ENCODE measurements at regions not wholly inside any gene's neighbourhood (a gene's known extent, or its start where the extent isn't known, plus 50 kb on each side); places are given as distances from the start of the nearest gene placed in this dataset.
"Not testable (repeated sequence)": the region's sequence is repeated elsewhere in the genome, so short reads cannot be mapped to it uniquely, and the experiment has no call there.

GRCh38 chr14:104393898-104394381 is 185.6 kb upstream of the C14orf180 start:
- FAIRE-seq (no peak), DNase-seq (ENCODE audit: insufficient read length, low spot score) (no peak)

- DNase-seq (ENCODE audit: insufficient read length, low spot score) (no peak), FAIRE-seq (no peak)
Measured at GRCh38 chr14:104394409-104394851, 185.1 kb upstream of the C14orf180 start.

DNA sequence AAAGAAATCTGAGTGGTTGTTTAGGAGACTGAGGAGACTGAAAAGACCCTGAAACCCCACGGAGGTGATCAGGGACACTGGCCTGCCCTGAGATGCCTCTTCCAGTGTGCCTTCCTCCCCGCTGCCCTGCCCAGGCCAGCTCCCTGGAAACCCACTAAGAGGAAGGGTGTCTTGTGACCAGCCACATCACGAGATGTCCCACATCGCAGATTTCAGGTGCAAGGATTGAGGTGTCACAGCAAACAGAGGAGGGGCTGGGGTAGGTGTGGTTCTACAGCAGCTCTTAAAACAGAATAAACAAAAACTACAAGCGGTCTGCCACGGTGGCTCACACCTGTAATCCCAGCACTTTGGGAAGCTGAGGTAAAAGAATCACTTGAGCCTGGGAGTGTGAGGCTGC is 184.3 kb upstream of the C14orf180 start:
- no peak for DNase-seq (ENCODE audit: insufficient read length, low spot score)
- FAIRE-seq = no peak

GRCh38 chr14:104395941-104396681 is 183.5 kb upstream of the C14orf180 start:
- DNase-seq (ENCODE audit: insufficient read length, low spot score) (no peak), FAIRE-seq (no peak)

DNA sequence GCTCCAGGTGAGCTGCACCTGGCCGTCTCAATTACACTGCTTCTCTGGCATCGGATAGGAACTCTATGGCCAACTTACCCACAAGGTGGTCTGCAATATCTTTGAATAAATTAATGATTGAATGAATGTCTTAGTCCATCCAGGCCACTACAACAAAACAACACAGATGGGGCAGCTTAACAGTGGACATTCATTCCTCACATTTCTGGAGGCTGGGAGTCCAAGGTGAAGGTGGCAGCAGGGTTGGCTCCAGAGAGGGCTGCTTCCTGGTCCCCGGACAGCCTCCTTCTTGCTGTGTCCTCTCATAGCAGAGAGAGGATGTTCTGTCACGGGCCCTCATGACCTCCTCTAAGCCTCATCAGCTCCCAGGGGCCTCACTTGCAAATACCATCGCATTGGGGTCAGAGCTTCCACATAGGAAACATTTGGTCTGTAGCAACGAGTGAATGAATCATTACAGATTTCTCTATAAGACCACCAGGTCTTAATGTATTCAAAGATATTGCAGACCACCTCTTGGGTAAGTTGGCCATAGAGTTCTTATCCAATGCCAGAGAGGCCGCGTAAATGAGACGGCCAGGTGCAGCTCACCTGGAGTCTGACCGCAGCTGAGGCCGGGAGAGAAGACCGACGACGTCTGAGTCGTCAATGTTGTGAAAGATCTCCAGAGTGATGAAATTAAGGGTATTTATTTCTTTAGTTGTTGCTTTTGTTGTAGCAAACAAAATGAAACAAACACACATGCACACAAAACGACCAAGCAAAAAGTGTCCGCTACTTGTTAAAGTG is 182.7 kb upstream of the C14orf180 start:
- FAIRE-seq (no peak), DNase-seq (ENCODE audit: insufficient read length, low spot score) (no peak)

GRCh38 chr14:104397956-104398355 is 181.6 kb upstream of the C14orf180 start:
- no peak for DNase-seq (ENCODE audit: insufficient read length, low spot score)
- FAIRE-seq = no peak

DNA sequence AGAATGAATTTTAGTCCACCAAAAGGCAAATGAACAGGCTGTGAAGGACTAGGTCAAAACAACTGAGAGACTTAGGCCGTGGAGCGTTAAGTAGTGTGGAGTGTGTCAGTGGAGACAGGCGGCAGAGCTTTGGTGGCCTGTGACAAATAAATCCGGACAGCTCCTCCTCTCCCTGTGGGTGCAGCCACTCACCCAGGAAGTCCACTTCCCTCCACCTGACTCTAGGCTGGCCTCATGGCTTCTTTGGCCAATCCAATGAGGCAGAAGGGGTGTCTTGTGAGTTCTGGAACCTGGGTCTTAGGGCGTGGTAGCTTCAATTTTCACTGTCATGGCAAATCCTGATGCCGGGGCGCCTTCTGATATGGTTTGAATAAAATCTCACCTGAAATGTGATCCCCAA is 180.9 kb upstream of the C14orf180 start:
- DNase-seq (ENCODE audit: insufficient read length, low spot score) = no peak
- no peak for FAIRE-seq

GRCh38 chr14:104399432-104400155 is 180.0 kb upstream of the C14orf180 start:
- DNase-seq (ENCODE audit: insufficient read length, low spot score) = no peak
- no peak for FAIRE-seq

DNA sequence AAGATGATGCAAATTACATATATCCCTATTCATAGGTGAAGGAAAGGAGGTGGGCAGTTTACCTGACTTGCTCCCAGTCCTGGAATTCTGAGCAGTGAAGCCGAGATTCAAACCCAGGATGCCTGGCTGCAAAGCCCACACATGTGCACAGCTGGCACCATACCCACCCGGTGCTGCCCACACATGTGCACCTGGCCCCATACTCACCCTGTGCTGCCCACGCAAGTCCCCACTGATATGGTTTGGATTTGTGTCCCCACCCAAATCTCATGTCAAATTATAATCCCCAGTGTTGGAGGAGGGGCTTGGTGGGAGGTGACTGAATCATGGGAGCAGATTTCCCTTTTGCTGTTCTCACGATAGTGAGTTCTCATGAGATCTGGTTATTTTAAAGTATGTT is 179.2 kb upstream of the C14orf180 start:
- FAIRE-seq (no peak), DNase-seq (ENCODE audit: insufficient read length, low spot score) (no peak)

- FAIRE-seq (no peak), DNase-seq (ENCODE audit: insufficient read length, low spot score) (no peak)
Measured at GRCh38 chr14:104401785-104402184, 177.8 kb upstream of the C14orf180 start.

DNA sequence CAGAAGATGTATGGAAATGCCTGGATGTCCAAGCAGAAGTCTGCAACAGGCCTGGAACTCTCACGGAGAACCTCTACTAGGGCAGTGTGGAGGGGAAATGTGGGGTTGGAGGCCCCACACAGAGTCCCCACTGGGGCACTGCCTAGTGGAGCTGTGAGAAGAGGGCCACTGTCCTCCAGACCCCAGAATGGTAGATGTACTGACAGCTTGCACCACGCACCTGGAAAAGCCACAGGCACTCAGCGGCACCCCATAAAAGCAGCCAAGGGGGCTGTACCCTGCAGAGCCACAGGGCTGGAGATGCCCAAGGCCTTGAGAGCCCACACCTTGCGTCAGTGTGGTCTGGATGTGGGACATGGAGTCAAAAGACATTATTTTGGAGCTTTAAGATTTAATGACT is 177.3 kb upstream of the C14orf180 start:
- not testable (repeated sequence) for FAIRE-seq; DNase-seq (ENCODE audit: insufficient read length, low spot score)

GRCh38 chr14:104403421-104404220 is 175.9 kb upstream of the C14orf180 start:
- DNase-seq (ENCODE audit: insufficient read length, low spot score) (no peak), FAIRE-seq (no peak)

GRCh38 chr14:104404922-104405321 is 174.6 kb upstream of the C14orf180 start:
- FAIRE-seq = no peak

DNA sequence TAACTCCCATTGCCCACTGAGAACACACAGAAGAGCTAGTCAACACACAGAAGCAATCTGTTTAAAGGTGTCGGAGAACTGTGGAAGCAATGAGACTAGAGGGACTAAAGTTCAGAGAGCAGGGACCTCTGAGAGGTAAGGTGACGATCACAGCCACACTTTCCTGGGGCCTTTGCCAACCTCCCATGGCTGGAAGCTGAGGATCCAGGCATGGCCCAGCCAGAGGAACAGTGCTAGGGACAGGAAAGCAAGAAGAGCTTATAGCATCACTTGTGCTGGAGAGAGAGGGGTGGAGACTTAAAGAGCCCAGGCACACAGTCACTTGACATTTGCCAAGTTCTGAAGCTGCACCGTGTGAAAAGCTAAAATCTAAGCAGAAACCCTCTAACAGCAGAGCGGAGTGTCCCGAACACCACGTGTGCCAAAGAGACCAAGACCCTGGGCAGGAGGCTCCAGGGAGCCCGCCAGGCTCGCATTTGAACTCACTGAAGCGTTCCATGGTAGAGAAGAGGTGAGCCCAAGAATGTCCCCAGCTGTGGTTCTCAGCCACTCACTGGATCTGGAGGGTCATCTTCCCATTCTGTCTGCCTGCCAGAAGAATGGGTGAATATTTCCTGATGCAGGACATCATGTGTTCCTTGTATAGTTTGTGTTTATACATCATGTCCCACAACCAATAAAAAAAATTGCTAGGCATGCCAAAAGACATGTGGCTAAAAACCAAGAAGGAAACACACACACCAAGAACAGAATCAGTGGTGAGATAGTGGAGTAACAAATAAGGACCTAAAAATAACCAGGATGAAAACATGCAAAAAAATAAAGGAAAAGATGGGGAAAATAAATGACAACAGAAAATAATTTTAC is 174.0 kb upstream of the C14orf180 start:
- FAIRE-seq = no peak
- no peak for DNase-seq (ENCODE audit: insufficient read length, low spot score)

More at GRCh38 chr14:104404922-104405321, 174.6 kb upstream of the C14orf180 start:
- no peak for DNase-seq (ENCODE audit: insufficient read length, low spot score)

DNA sequence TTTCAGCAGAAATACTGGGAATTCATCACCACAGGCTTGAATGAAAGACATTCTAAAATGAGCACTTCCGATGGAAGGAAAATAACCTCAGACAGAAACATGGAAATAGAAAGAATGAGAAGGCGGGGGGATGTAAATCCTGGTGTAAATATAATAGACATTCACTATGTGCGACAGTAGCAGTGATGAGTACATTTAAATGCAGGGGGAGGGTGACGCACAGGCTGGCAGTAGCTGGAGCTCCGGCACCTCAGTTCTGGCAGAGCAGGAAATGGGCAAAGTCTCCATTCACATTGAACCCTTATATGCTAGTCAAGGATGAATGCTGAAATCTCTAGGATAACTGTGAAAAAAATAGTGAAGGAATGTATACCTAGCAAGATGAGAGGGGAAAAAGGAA is 172.7 kb upstream of the C14orf180 start:
- no peak for FAIRE-seq

GRCh38 chr14:104416383-104416782 is 163.2 kb upstream of the C14orf180 start:
- no peak for FAIRE-seq
- no peak for DNase-seq (ENCODE audit: insufficient read length, low spot score)

More for the DNA sequence above, 172.7 kb upstream of the C14orf180 start:
- no peak for DNase-seq (ENCODE audit: insufficient read length, low spot score)

GRCh38 chr14:104419865-104420505 is 159.6 kb upstream of the C14orf180 start:
- no peak for DNase-seq (ENCODE audit: insufficient read length, low spot score)
- no peak for FAIRE-seq

DNA sequence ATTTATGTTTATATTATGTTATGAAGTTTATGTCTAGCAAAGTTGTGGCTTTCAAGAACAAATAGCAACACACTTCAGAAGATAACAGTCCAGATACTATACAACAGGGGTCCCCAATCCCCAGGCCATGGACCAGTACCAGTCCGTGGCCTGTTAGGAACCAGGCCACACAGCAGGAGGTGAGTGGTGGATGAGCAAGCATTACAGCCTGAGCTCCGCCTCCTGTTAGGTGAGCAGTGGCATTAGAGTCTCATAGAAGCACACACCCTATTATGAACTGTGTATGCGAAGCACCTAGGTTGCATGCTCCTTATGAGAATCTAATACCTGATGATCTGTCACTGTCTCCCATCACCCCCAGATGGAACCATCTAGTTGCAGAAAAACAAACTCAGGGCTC is 159.0 kb upstream of the C14orf180 start:
- not testable (repeated sequence) for FAIRE-seq; DNase-seq (ENCODE audit: insufficient read length, low spot score)

- FAIRE-seq (no peak), DNase-seq (ENCODE audit: insufficient read length, low spot score) (no peak)
Measured at GRCh38 chr14:104420990-104421389, 158.6 kb upstream of the C14orf180 start.

Measured in HTR-8/SVneo (cell line).